ENCODE measurements at regions not wholly inside any gene's neighbourhood (a gene's known extent, or its start where the extent isn't known, plus 50 kb on each side); places are given as distances from the start of the nearest gene placed in this dataset.

GRCh38 chr22:46053563-46054090 lies 76.7 kb upstream of the WNT7B start:
- H3K4me3 ChIP-seq, result no peak overlapping the region
- H3K9ac ChIP-seq, result no peak overlapping the region
- H3K79me2 ChIP-seq (ENCODE audit: low read depth), result no peaks in the 10 kb centered on the region

GRCh38 chr22:46054091-46055073 lies 77.4 kb upstream of the WNT7B start:
- no peaks in the 10 kb centered on the region for H3K4me1 ChIP-seq
- no peak overlapping the region for H3K4me3 ChIP-seq
- H4K20me1 ChIP-seq (ENCODE audit: low read depth), result no peaks in the 10 kb centered on the region
- no peaks in the 10 kb centered on the region for H3K9me3 Mint-ChIP-seq
- H3K36me3 Mint-ChIP-seq, result no peaks in the 10 kb centered on the region
- no peak overlapping the region for H3K27ac ChIP-seq
- H2AFZ ChIP-seq (replicated peaks), result no peak overlapping the region
- TF ChIP-seq CTCF (IDR thresholded peaks at IDR 0.05), result no peak
- no peak for TF ChIP-seq EZH2phosphoT487 (IDR thresholded peaks at IDR 0.05)
- TF ChIP-seq EZH2 (IDR thresholded peaks at IDR 0.05), result no peak
- peaks cover 3% of the 10 kb centered on the region for H3K27me3 Mint-ChIP-seq (ENCODE audit: insufficient read depth, low read depth)
- peaks cover 65% of the 10 kb centered on the region for H3K27me3 ChIP-seq
- H3K27ac Mint-ChIP-seq, result peak overlapping the region; percentile 2
- no peak overlapping the region for H3K9ac ChIP-seq
- H3K4me3 Mint-ChIP-seq, result no peak overlapping the region
- no peaks in the 10 kb centered on the region for H3K36me3 ChIP-seq
- H3F3A ChIP-seq (ENCODE audit: low read depth), result no peaks in the 10 kb centered on the region
- H3K9me3 ChIP-seq (ENCODE audit: low read depth), result no peaks in the 10 kb centered on the region
- H3K4me1 Mint-ChIP-seq, result peaks cover 8% of the 10 kb centered on the region
- no peak for DNase-seq (ENCODE audit: low spot score)
- H3K4me2 ChIP-seq, result no peak overlapping the region
- no peaks in the 10 kb centered on the region for H3K79me2 ChIP-seq (ENCODE audit: low read depth)

More at GRCh38 chr22:46053563-46054090, 76.7 kb upstream of the WNT7B start:
- H3K27ac ChIP-seq, result no peak overlapping the region
- no peak for DNase-seq (ENCODE audit: low spot score)
- H3K27me3 Mint-ChIP-seq (ENCODE audit: insufficient read depth, low read depth), result peaks cover 3% of the 10 kb centered on the region
- H3K9me3 Mint-ChIP-seq, result no peaks in the 10 kb centered on the region
- H3K27me3 ChIP-seq, result peaks cover 63% of the 10 kb centered on the region
- no peaks in the 10 kb centered on the region for H3K4me1 ChIP-seq
- H3K4me1 Mint-ChIP-seq, result peaks cover 8% of the 10 kb centered on the region
- H3K36me3 Mint-ChIP-seq, result no peaks in the 10 kb centered on the region
- no peaks in the 10 kb centered on the region for H3K36me3 ChIP-seq
- H3K27ac Mint-ChIP-seq, result no peak overlapping the region
- TF ChIP-seq EZH2 (IDR thresholded peaks at IDR 0.05) (no peak), EZH2phosphoT487 (IDR thresholded peaks at IDR 0.05) (no peak), CTCF (IDR thresholded peaks at IDR 0.05) (no peak)
- H4K20me1 ChIP-seq (ENCODE audit: low read depth), result no peaks in the 10 kb centered on the region
- no peak overlapping the region for H3K4me3 Mint-ChIP-seq
- H3K9me3 ChIP-seq (ENCODE audit: low read depth), result no peaks in the 10 kb centered on the region
- H3F3A ChIP-seq (ENCODE audit: low read depth), result no peaks in the 10 kb centered on the region
- no peak overlapping the region for H3K4me2 ChIP-seq
- no peak overlapping the region for H2AFZ ChIP-seq (replicated peaks)

GRCh38 chr22:46055181-46055875 lies 78.4 kb upstream of the WNT7B start:
- no peak overlapping the region for H3K4me3 Mint-ChIP-seq
- no peak for TF ChIP-seq EZH2phosphoT487 (IDR thresholded peaks at IDR 0.05)
- no peak for TF ChIP-seq EZH2 (IDR thresholded peaks at IDR 0.05)
- no peak for TF ChIP-seq CTCF (IDR thresholded peaks at IDR 0.05)
- Histone ChIP-seq H2AFZ (replicated peaks) (no peak overlapping the region), H3K9ac (no peak overlapping the region), H3K4me2 (no peak overlapping the region), H3K36me3 (no peaks in the 10 kb centered on the region), H3F3A (ENCODE audit: low read depth) (no peaks in the 10 kb centered on the region), H3K4me3 (no peak overlapping the region), H3K9me3 (ENCODE audit: low read depth) (no peaks in the 10 kb centered on the region), H3K79me2 (ENCODE audit: low read depth) (no peaks in the 10 kb centered on the region), H3K4me1 (no peaks in the 10 kb centered on the region), H3K27ac (no peak overlapping the region), H4K20me1 (ENCODE audit: low read depth) (no peaks in the 10 kb centered on the region), H3K27me3 (peaks cover 66% of the 10 kb centered on the region)
- H3K27me3 Mint-ChIP-seq (ENCODE audit: insufficient read depth, low read depth), result peaks cover 5% of the 10 kb centered on the region
- H3K4me1 Mint-ChIP-seq, result peaks cover 8% of the 10 kb centered on the region
- no peaks in the 10 kb centered on the region for H3K9me3 Mint-ChIP-seq
- no peak overlapping the region for H3K27ac Mint-ChIP-seq
- H3K36me3 Mint-ChIP-seq, result no peaks in the 10 kb centered on the region
- no peak for DNase-seq (ENCODE audit: low spot score)
